GM18870 (cell line): ENCODE measurements at regions not wholly inside any gene's neighbourhood (a gene's known extent, or its start where the extent isn't known, plus 50 kb on each side); places are given as distances from the start of the nearest gene placed in this dataset.

Experiments used
- ATAC-seq: cut with Tn5 transposase; IDR thresholded peaks from one replicate; pipeline ENCODE4 v1.9.1; 2021; ENCODE audit warnings: moderate library complexity; ENCODE audit not compliant: unreplicated experiment

DNA sequence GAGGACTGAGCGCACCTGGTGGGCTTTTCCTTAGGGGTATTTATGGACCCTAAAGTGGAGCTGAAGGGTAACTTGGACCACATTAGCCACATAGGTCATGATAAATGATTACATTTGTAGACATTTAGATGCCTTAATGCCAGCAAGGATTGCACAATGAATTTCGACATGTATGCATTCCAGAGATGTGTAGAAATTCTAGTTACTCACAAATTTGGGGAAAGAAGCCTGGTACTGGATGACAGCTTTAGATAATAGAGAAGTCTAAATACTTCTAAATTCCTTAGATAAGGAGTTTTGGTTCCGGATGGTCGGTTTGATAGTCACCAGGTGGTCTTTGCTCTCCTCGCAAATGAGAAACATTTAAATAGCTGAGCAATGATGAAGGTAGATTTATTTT is 609.5 kb upstream of the PRKX start:
- ATAC-seq: no peak

DNA sequence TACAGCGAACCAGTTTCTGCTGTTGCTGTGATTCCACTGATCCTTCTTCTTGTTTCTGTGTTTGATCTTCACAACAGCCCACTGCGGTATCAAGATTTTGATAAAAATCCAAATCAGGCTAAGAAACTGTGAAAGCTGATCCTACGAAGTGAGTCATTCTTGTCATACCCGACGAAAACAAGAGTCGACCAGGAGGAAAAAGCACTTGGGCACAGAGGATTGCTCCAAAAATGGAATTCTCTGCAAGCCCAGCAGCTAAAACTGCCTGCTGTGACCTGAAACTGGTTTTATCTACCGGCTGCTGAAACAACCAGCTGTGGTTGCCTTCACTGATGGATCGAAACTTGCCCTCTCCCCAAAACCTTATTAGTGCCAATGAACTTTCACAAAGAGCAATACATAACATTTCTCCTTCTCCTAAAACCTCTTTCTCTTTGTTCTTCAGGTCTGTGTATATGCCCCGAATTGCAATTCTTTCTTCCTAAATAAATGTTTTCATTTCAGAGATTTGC is 607.0 kb upstream of the PRKX start:
- no peak for ATAC-seq

DNA sequence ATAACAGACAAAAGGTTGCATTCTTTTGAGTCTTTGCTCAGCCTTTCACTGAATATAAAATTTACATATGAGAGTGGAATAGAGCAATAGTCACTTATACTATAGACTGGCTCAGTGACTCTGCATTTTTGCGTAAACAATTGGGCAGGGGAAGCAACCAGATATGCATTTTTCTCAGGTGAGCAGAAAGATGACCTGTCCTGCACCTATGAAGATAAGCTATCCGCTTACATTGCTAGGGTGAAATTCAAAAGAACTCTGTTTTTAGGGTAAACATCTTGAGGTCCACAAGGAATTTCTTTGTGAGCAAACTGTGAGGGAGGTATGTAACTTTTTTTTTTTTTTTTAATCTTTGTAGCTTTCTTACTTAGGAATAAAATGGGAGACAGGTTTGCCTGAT is 602.4 kb upstream of the PRKX start:
- no peak for ATAC-seq

DNA sequence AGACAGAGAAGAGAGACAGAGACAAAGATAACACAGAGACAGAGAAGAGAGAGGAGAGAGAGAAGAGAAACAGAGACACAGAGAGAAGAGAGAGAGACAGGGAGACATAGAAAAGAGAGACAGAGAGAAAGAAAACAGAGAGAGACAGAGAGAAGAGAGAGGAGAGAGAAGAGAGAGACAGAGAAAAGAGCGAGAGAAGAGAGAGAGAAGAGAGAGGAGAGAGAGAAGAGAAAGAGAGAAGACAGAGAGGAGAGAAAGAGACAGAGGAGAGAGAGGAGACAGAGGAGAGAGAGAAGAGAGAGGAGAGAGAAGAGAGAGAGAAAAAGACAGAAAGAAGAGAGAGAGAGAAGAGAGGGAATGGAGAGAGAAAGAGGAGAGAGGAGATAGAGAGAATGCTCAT is 601.1 kb upstream of the PRKX start:
- no peak for ATAC-seq

DNA sequence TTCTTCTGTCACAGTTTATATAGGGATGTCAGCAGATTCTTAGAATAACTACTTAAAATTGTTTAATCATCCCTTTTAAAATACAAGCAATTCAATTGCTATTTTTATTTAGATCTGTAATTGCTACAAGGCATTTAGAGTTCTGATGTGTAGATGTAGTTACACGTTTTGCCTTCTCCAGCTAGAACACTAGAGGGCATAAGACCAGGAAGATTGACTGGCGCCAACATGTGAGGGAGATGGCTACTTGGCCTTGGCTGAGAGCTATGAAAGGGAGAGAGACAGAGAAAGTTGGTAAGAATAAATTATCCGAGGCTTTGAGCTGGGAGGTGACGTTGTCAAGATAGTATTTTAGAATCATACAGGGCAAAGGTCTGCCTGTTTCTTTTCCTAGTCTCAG is 563.7 kb upstream of the PRKX start:
- ATAC-seq: no peak

DNA sequence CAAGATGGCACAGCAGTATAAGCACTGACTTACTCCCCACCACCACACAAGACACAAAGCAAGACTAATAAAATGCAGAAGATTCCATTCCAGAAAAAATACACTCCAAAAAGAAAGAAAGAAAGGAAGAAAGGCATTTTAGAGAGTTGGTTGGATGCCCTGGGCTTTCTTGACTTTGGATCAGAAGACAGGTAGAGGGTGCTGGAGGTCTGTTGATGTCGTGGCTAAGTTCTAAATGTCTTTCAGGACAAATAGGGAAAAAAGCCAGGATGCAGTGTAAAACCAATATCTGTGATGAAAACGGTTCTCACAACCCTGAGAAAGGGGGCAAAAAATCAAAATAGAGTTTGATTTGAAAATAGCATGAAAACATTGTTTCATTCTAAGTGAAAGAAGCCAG is 555.2 kb upstream of the PRKX start:
- ATAC-seq: no peak

DNA sequence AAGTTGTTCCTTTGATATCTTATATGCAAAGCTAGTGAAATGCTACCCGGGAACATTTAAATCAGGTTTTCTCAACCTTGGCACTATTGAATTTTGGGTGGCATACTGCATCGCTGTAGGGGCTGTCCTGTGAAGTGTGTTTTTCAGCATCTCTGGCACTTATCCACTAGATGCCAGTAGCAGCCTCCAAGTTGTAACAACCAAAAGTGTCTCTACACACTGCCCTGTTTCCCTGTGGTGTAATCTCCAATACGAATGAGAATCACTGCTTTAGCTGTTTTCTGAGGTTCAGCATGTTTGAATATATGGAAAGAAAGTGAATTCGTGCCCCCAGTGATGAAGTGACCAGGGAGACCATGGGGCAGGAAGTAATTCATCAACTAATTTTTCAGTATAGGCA is 551.6 kb upstream of the PRKX start:
- ATAC-seq: no peak

DNA sequence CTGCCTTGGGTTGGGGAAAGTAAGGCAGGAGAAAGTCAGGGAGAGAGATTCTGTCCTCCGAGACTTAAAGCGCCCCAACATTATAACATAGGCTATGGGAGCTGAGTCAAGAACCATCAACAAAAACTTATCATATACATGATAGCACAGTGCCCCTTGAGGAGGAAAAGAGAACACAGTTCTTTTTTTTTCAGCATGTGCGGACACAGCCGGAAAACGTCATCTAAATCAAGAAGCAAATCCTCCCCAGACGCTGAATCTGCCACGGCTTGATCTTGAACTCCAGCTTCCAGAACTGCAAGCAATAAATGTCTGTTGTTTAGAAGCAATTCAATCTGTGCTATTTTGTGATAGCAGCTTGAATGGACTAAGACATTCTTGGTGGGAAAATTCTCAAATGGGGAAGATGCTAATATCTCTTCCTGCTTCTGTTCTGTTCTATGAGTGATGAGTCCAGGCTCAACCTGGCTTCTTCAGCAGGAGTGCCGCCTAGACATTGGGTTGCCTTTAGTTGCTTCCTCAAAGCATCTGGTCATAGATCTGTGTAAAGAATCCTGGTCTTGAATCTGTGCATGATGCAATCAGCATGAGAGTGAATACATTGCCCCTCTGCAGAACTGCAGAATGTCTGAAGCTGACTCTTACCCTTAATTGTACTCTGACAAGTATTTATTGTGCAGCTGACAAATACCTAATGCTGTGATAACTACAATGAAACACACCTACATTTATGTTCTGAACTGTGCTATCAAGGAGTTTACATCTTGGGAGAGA is 549.8 kb upstream of the PRKX start:
- no peak for ATAC-seq

DNA sequence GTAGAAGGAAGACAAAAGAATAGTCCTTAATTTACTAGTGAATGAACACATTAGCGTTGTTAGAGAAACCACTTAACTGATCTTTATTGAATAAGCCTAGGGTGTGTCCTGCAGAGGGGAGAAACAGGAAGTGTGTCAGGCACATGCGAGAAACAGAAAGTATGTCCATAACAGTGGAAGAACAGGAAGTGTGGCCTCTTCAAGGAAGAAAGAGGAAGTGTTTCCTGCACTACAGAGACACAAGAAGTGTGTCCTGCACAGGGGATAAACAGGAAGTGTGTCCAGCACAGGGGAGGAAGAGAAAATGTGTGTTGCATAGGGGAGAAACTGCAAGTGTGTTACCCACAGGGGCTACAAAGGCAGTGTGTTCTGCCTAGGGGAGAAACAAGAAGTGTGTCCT is 539.6 kb upstream of the PRKX start:
- ATAC-seq: no peak

DNA sequence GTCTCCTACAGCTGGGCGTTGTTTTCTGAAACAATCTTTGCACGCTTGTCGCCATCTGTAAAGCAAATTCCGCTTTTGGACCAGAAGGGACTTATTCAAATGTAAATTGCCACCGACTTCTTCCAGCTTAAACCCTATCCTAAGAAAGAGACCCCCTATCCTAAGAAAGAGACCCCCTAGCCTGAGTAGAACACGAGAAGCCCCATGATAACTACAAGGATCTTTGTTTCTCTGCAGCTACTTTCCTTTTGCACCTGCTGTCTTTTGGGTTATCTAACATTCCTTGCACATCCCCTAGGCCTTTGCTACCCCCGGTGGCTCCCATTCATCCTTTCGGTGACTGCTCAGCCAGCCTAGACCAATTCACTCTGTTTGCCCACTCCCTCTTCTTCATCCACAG is 536.0 kb upstream of the PRKX start:
- ATAC-seq: no peak

DNA sequence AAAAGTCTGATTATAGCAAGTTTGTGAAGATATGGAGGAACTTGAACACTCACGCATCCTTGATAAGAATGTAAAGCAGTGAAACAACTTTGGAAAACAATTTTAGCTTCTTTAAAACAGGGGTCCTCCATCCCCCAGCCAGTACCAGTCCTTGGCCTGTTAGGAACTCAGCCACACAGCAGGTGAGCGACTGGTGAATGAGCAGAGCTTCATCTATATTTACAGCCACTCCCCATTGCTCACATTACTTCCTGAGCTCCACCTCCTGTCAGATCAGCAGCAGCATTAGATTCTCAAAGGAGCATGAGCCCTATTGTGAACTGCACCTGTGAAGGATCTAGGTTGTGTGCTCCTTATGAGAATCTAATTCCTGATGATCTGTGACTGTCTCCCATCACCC is 530.3 kb upstream of the PRKX start:
- no peak for ATAC-seq

DNA sequence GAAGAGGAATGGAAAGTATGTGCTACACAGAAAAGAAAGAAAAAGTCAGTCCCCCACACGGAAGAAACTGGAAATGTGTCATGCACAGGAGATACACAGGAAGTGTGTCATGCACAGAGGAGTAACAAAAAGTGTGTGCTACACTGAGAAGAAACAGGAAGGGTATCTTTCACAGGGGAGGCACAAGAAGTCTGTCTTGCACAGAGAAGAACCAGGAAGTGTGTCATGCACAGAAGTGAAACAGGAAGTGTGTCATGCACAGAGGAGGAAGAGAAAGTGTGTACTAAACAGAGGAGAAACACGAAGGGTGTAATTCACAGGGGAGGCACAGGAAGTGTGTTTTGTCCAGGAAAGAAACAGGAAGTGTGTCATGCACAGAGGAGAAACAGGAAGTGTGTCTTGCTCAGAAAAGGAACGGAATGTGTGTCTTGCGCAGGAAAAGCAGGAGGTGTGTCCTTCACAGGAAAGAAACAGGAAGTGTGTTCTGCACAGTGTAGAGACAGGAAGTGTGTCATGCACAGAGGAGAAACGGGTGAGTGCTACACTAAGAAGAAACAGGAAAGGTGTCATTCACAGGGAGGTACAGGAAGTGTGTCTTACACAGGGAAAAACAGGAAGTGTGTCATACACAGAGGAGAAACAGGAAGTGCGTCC is 527.2 kb upstream of the PRKX start:
- no peak for ATAC-seq

DNA sequence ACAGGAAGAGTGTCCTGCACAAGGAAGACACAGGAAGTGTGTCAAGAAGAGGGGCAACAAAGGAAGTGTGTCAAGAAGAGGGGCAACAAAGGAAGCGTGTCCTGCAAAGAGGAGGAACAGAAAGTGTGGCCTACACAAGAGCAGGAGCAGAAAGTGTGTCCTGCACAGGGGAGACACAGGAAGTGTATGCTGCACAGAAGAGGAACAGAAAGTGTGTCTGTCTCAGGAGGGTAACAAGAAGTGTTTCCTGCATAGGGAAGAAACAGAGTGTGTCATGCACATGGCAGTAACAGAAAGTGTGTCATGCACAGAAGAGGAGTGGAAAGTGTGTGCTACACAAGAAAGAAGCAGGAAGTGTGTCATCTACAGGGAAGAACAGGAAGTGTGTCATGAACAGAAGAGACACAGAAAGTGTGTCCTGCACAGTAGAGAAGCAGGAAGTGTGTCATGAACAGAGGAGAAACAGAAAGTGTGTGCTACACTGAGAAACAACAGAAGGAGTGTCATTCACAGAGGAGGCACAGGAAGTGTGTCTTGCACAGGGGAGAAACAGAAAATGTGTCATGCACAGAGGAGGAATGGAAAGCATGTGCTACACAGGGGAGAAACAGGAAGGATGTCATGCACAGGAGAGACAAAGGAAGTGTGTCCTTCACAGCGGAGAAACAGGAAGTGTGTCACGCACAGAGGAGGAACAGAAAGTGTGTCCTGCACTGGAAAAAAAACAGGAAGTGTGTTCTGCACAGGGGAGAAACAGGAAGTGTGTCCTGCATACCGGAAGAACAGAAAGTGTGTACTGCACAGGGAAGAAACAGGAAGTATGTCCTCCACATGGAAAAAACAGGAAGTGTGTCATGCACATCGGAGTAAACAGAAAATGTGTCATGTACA is 526.4 kb upstream of the PRKX start:
- no peak for ATAC-seq

DNA sequence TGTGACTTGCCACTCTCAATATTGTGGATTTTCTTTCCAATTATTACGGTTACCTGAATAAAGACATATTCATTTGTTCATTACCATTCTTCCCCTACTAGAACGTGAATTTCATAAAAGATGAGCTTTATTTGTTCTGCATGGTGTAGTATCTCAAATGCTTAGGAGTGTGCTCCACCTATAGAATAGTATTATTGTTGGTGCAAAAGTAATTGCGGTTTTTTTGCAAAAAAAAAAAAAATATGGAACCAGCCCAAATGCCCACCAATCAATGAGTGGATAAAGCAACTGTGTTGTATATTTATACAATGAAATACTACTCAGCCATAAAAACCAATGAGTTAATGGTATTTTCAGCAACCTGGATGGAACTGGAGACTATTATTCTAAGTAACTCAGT is 525.5 kb upstream of the PRKX start:
- no peak for ATAC-seq

DNA sequence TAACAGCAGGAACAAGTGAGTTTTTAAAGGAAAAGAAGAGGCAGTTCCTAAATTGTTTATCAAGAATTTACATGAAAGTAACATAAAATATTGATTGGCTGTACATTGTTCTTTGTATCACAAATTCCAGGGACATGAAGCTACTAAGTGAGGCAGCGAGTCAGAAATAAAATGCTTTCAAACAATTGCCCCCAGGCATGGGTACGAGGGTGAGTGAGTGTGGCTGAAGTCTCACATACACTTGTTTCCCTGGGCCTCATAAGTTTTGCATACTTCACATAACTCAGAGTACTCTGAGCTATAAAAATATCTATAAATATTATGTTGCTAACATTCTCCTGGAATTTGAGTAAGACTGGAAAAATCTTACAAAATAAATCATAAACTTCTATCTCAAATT is 511.6 kb upstream of the PRKX start:
- ATAC-seq: no peak

DNA sequence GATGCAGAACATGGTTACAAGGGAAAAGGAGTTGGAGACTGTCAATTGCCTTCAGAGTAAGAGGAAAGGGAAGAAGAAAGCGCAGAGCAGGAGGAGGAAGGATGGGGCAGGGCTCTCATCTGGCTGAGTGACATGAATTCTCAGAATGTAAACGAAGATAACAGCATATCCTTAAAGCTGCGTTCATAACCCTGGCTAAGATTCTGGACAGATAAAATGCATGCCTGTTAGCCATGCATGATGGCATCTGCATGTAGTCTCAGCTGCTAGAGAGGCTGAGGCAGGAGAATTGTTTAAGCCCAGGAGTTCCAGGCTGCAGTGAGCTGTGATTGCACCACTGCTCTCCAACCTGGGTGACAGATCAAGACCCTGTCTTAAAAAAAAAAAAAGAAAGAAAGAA is 493.5 kb upstream of the PRKX start:
- ATAC-seq: no peak

DNA sequence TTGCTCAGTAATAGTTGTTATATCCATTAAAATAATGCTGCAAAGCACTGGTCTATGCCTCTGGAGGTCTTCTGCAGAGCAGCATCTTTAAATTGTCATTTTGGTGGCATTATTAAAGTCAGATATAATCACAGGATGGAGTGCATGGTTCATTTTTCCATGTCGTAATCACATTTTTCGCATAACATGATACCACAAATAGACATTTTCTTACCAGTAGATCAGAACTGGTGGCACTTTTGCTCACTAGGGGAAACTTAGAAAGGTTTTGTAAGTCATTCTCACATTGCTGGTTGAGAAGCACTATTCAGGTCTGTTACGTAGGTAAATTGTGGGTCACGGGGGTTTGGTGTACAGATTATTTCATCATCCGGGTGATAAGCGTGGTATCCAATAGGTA is 484.5 kb upstream of the PRKX start:
- ATAC-seq: no peak

DNA sequence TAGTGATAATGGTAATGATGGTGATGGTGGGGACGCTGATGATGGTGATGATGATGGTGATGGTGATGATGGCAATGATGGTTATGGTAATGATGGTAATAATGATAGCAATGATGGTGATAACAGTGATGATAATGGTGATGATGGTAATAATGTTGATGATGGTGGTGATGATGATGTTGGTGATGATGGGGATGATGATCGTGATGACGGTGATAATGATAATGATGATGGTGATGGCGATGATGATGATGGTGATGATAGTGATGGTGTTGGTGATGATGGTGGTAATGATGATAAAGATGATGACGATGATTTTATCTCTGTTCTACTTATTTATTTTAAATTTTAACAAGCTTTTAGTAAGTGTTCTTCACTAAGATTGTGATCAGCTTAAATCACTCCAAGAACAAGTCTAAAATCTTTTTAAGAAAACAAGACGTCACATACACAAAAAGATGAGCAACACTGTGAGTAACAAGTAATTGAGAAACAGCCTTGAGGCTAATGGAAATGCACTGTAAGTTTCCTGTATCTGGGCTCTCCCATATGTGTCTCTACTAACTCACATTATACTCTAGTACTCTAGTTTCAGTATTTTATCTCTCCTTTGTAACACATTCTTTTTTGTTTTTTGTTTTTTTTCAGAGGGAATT is 480.2 kb upstream of the PRKX start:
- ATAC-seq: no peak

DNA sequence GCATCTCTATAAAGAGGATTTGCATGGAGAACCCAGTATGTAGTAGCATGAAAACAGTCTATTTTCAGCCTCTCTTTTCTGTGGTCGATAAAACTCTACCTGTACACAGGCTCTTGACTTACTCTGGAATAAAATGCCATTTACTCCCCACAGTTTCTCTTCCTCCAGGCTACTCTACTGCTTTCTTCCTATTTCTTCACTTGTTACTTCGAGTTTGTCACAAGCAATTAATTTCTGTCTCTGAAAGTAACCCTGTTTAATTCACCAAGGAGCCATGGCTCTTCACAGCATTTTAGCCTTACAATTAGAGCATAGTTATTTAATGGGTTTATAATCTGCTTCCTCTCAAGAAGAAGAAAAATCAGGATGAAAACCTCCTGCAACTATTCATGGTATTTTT is 472.9 kb upstream of the PRKX start:
- ATAC-seq: no peak

DNA sequence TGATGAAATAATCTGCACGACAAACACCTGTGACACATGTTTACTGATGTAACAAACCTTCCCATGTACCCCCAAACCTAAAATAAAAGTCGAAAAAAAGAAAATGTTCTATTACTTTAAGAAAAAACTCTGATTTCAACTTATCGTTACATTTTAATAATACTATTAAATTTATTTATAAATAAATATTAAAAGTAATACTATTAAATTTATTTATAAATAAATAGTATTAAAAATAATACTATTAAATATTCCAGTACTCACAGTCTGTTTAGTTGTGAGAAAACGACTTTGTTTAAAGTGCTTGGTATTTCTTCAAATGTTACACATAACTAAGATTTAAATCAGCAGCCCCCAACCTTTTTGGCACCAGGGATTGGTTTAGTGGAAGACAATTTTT is 471.6 kb upstream of the PRKX start:
- ATAC-seq: no peak

DNA sequence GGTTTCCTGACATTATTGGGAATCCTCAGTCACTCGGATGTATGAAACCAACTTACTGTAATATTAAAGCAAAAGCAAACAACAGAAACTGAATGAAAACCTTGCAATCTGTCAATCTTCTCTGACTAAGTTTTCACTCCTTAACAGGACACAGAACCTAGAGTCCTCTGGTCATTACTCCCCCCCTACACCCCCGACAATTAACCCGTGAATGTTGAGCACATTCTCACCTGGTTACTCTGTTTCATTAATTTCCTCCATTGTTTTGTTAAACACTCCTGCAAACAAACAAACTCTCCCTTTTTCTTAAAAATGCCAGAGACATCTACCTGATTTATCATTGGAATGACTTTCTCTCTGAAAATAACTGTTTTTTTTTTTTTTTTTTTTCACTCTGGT is 469.0 kb upstream of the PRKX start:
- no peak for ATAC-seq
